OCI-LY1 (cell line): ENCODE measurements at regions not wholly inside any gene's neighbourhood (a gene's known extent, or its start where the extent isn't known, plus 50 kb on each side); places are given as distances from the start of the nearest gene placed in this dataset.

Experiments used
- H2AFZ ChIP-seq: fragments of 200-600 bp; sonication (generic), shearing (Covaris generic); 2 replicates; pipeline ENCODE4 v1.6.0; 2014; ENCODE audit warnings: antibody characterized with exemption, mild to moderate bottlenecking, low read length
- H3F3A ChIP-seq: fragments of 200-600 bp; sonication (generic), shearing (Covaris generic); 2 replicates; pipeline ENCODE4 v1.6.0; 2014; ENCODE audit warnings: mild to moderate bottlenecking, antibody characterized with exemption, low read length, moderate library complexity; ENCODE audit not compliant: insufficient read depth
- H3K27ac ChIP-seq: fragments of 200-600 bp; sonication (generic); 2 replicates; pipeline ENCODE4 v1.5.1; 2014; ENCODE audit warnings: low read length, mixed run types, mild to moderate bottlenecking, low read depth; ENCODE audit not compliant: poor library complexity, severe bottlenecking
- H3K27me3 ChIP-seq: fragments of 200-600 bp; sonication (generic); 2 replicates; pipeline ENCODE4 v1.6.0; 2014; ENCODE audit warnings: antibody characterized with exemption, mild to moderate bottlenecking, low read length, moderate library complexity; ENCODE audit not compliant: insufficient read depth
- H3K36me3 ChIP-seq: fragments of 200-600 bp; sonication (generic); 2 replicates; pipeline ENCODE4 v1.6.1; 2014; ENCODE audit warnings: mild to moderate bottlenecking, antibody characterized with exemption, low read length, moderate library complexity, mixed read lengths; ENCODE audit not compliant: insufficient read depth
- H3K4me1 ChIP-seq: fragments of 200-600 bp; sonication (generic); 2 replicates; pipeline ENCODE4 v1.5.1; 2014; ENCODE audit warnings: mild to moderate bottlenecking, low read length, moderate library complexity; ENCODE audit not compliant: insufficient read depth, severe bottlenecking
- H3K4me2 ChIP-seq: fragments of 200-600 bp; sonication (generic), shearing (Covaris generic); 2 replicates; pipeline ENCODE4 v1.6.1; 2014; ENCODE audit warnings: low read length
- H3K4me3 ChIP-seq: fragments of 200-600 bp; sonication (generic); 2 replicates; pipeline ENCODE4 v1.5.1; 2014; ENCODE audit warnings: low read length, low read depth, mild to moderate bottlenecking, mixed read lengths; ENCODE audit not compliant: poor library complexity, severe bottlenecking
- H3K79me2 ChIP-seq: fragments of 200-600 bp; shearing (Covaris generic); 2 replicates; pipeline ENCODE4 v1.6.1; 2016; ENCODE audit warnings: mixed run types, low read length, mixed read lengths; ENCODE audit not compliant: insufficient read depth
- H3K9ac ChIP-seq: fragments of 200-600 bp; sonication (generic), shearing (Covaris generic); 2 replicates; pipeline ENCODE4 v1.6.1; 2014; ENCODE audit warnings: mild to moderate bottlenecking, low read length, mixed read lengths
- H3K9me2 ChIP-seq: fragments of 200-600 bp; sonication (generic), shearing (Covaris generic); 2 replicates; pipeline ENCODE4 v1.6.1; 2014; ENCODE audit warnings: low read depth, mild to moderate bottlenecking, low read length, mixed read lengths
- H3K9me3 ChIP-seq: fragments of 200-600 bp; shearing (Covaris generic); 2 replicates; pipeline ENCODE4 v1.6.1; 2014; ENCODE audit warnings: low read length, mixed read lengths
- H4K20me1 ChIP-seq: fragments of 200-600 bp; sonication (generic), shearing (Covaris generic); 2 replicates; pipeline ENCODE4 v1.6.0; 2016; ENCODE audit warnings: mild to moderate bottlenecking, low read length; ENCODE audit not compliant: insufficient read depth
- EZH2 ChIP-seq: fragments of 200-600 bp; sonication (generic), shearing (Covaris generic); IDR thresholded peaks from 2 replicates; pipeline ENCODE4 v1.8.0; 2017; ENCODE audit warnings: borderline replicate concordance, mixed run types, mild to moderate bottlenecking, antibody characterized with exemption, low read length, moderate library complexity, mixed read lengths
- TF ChIP-seq, protein P1 (sequence below): fragments of 200-600 bp; sonication (generic), shearing (Covaris generic); IDR thresholded peaks from 2 replicates; pipeline ENCODE4 v1.5.1; 2017; ENCODE audit warnings: mild to moderate bottlenecking, antibody characterized with exemption, low read length, moderate library complexity, mixed read lengths

DNA sequence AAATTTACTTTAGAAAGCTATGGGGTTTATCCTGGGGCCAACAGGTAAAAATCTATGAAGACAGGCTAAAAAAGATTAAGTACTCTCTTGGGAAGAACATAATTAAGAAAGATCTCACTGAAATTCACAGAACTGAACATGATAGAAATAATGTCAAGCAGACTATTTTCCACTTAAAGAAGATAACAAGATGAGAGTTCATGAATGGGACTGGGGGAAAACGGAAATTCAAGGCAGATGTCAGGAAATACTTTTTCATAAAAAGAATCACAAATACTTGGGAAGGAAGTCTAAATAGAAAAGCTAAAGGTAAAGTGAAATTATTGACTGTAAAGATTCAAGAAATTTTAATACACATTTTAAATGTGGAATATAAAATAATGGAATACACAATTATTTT, 737.6 kb downstream of the EPHA3 start:
- H3K36me3 ChIP-seq, result no peaks in the 10 kb centered on the region
- no peak overlapping the region for H3K4me2 ChIP-seq
- H4K20me1 ChIP-seq, result no peaks in the 10 kb centered on the region
- TF ChIP-seq EZH2, result no peak
- TF ChIP-seq, protein P1, sequence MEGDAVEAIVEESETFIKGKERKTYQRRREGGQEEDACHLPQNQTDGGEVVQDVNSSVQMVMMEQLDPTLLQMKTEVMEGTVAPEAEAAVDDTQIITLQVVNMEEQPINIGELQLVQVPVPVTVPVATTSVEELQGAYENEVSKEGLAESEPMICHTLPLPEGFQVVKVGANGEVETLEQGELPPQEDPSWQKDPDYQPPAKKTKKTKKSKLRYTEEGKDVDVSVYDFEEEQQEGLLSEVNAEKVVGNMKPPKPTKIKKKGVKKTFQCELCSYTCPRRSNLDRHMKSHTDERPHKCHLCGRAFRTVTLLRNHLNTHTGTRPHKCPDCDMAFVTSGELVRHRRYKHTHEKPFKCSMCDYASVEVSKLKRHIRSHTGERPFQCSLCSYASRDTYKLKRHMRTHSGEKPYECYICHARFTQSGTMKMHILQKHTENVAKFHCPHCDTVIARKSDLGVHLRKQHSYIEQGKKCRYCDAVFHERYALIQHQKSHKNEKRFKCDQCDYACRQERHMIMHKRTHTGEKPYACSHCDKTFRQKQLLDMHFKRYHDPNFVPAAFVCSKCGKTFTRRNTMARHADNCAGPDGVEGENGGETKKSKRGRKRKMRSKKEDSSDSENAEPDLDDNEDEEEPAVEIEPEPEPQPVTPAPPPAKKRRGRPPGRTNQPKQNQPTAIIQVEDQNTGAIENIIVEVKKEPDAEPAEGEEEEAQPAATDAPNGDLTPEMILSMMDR, result no peak
- H3K4me1 ChIP-seq, result no peaks in the 10 kb centered on the region
- no peaks in the 10 kb centered on the region for H3K79me2 ChIP-seq
- no peak overlapping the region for H3K27ac ChIP-seq
- H3K27me3 ChIP-seq, result no peaks in the 10 kb centered on the region
- H3K9ac ChIP-seq, result no peak overlapping the region
- no peak overlapping the region for H3K4me3 ChIP-seq
- no peaks in the 10 kb centered on the region for H3K9me3 ChIP-seq
- no peak overlapping the region for H2AFZ ChIP-seq
- no peaks in the 10 kb centered on the region for H3F3A ChIP-seq
- no peaks in the 10 kb centered on the region for H3K9me2 ChIP-seq

DNA sequence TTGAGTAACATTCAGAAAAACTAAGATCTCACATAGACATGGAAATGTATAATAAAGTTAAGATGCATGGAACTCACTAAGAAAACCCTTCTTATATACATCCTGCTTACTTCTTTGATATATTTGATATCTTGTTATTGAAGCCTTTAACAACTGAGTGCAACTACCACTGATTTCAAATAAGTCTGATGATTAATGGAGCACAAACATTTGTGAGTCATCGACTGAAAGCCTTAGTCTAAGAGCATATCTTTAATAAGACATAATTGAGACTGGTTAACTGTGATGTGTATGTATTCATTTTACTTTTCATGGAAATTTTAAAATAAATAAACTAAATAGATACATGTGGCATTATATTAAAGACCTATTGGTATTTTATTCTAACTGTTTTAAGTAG, 740.5 kb downstream of the EPHA3 start:
- no peak for TF ChIP-seq EZH2
- TF ChIP-seq, protein P1, result no peak
- Histone ChIP-seq H3K79me2 (no peaks in the 10 kb centered on the region), H3K4me2 (no peak overlapping the region), H3K36me3 (no peaks in the 10 kb centered on the region), H3K9ac (no peak overlapping the region), H3K9me3 (no peaks in the 10 kb centered on the region), H3K9me2 (no peaks in the 10 kb centered on the region), H4K20me1 (no peaks in the 10 kb centered on the region), H2AFZ (no peak overlapping the region), H3K4me3 (no peak overlapping the region), H3K27me3 (no peaks in the 10 kb centered on the region), H3K27ac (no peak overlapping the region), H3K4me1 (no peaks in the 10 kb centered on the region), H3F3A (no peaks in the 10 kb centered on the region)

DNA sequence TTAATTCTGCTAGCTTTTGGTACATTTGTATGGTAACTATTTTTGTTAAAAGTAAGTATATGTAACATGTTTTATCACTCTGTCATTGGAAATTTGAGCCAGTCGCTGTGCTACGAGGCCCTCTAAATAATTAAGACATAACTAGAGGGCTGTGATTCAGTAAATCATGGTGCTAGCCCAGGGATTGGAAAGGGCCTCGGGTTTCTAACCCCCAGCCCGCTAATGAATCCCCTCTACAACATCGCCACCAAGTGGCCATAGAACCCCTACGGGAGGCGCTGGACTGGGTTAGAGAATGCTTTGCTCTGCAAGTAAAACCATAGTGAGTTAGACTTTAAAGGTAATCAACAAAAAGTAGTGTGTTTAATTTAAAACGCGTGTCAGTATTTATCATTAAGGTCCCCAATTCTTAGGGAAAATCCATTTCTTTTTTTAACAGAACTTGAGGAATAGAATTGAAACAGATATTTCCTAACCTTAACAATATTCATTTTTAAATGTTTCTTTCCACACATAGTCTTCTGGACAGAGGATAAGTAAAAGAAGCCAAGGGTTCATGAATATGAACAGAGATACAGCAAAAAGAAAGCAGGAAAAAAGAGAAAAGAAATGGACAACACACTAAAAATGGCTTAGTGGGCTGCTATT, 744.7 kb downstream of the EPHA3 start:
- no peaks in the 10 kb centered on the region for H3F3A ChIP-seq
- no peaks in the 10 kb centered on the region for H4K20me1 ChIP-seq
- H3K27me3 ChIP-seq, result no peaks in the 10 kb centered on the region
- H3K9ac ChIP-seq, result no peak overlapping the region
- no peak overlapping the region for H3K4me3 ChIP-seq
- H3K36me3 ChIP-seq, result no peaks in the 10 kb centered on the region
- TF ChIP-seq, protein P1, result peak; percentile 75
- no peak for TF ChIP-seq EZH2
- H2AFZ ChIP-seq, result no peak overlapping the region
- no peaks in the 10 kb centered on the region for H3K9me2 ChIP-seq
- no peak overlapping the region for H3K4me2 ChIP-seq
- H3K79me2 ChIP-seq, result no peaks in the 10 kb centered on the region
- no peak overlapping the region for H3K27ac ChIP-seq
- no peaks in the 10 kb centered on the region for H3K4me1 ChIP-seq
- no peaks in the 10 kb centered on the region for H3K9me3 ChIP-seq
